Heart left ventricle (tissue), 13 donors: ENCODE measurements at regions not wholly inside any gene's neighbourhood (a gene's known extent, or its start where the extent isn't known, plus 50 kb on each side); places are given as distances from the start of the nearest gene placed in this dataset.

ENCODE experiments used
- CTCF ChIP-seq, 12 donors: fragments of 200-600 bp; sonication (generic) in 4 of 12; IDR thresholded peaks; one replicate each; pipeline versions ENCODE4 v1.5.0 to v1.8.0; 2018 to 2022; ENCODE audit warnings: antibody characterized with exemption in 12 of 12, mild to moderate bottlenecking in 5 of 12
- POLR2A ChIP-seq, 2 donors: fragments of 450-650 bp; IDR thresholded peaks; one replicate each; pipeline ENCODE4 v1.6.1; 2017; ENCODE audit warnings: antibody characterized with exemption in 2 of 2, mild to moderate bottlenecking in 2 of 2, moderate library complexity in 2 of 2
- donor health status: ischemic (EF 13 %, LVEDD 7.1; RV severe dilation, severe dysfunction).
- donor health status: DM: no; HTN: yes; CAD: no.
- donor health status: DM: no; HTN: no; CAD: no.
- donor health status: ischemic (EF 25% LVEDD 6.9; RV normal size, moderate dysfunction).
- donor health status: ischemic (EF 25% LVEDD 5.7; RV mildly dilated, moderate dysfunction).
- donor health status: ischemic (EF 35%, LVEDD 5.7; RV mildly dilated, moderate dysfunction).
- donor health status: nonischemic (EF 11% LVEDD 7.7; RV severe dilation, severe dysfunction).
- donor health status: DM: yes; HTN: yes; CAD: no.
- donor health status: PGD.
- donor health status: ischemic (EF 29% LVEDD 5.4; RV normal size, mild dysfunction).
- donor health status: nonischemic (EF 23%, LVEDD 6.1; RV moderate dilation, normal function).

GRCh38 chr16:72654535-72654934, 393.4 kb downstream of the ZFHX3 start:
- no peak for TF ChIP-seq CTCF (IDR thresholded peaks at IDR 0.05)
- TF ChIP-seq POLR2A (IDR thresholded peaks at IDR 0.05), result no peak
